Fibroblast of mammary gland (primary cell): ENCODE measurements at regions not wholly inside any gene's neighbourhood (a gene's known extent, or its start where the extent isn't known, plus 50 kb on each side); places are given as distances from the start of the nearest gene placed in this dataset.

Source experiments
- DNase-seq: peaks from one replicate; pipeline ENCODE4 v3.0.0-alpha.2; 2010; ENCODE audit warnings: low read depth
- H3K4me3 ChIP-seq: 2 replicates; pipeline ENCODE4 v1.5.1; 2011; ENCODE audit warnings: low read depth, mild to moderate bottlenecking, low read length, moderate library complexity; ENCODE audit not compliant: control insufficient read depth
- CTCF ChIP-seq: conservative IDR thresholded peaks from 2 replicates; pipeline ENCODE4 v1.5.1; 2011; ENCODE audit warnings: low read depth, low read length, inconsistent platforms; ENCODE audit not compliant: control insufficient read depth, insufficient read depth

- TF ChIP-seq CTCF, result no peak
- no peak for DNase-seq
- H3K4me3 ChIP-seq, result no peak overlapping the region
These were observed 126.4 kb upstream of the MAFB start for GRCh38 chr20:40815156-40816038.

GRCh38 chr20:40816039-40816352 lies 127.0 kb upstream of the MAFB start:
- no peak for TF ChIP-seq CTCF
- H3K4me3 ChIP-seq, result no peak overlapping the region
- DNase-seq, result no peak

- H3K4me3 ChIP-seq, result no peak overlapping the region
- no peak for DNase-seq
- TF ChIP-seq CTCF, result no peak
These were observed 132.4 kb upstream of the MAFB start for GRCh38 chr20:40821429-40821828.

- no peak for TF ChIP-seq CTCF
- no peak overlapping the region for H3K4me3 ChIP-seq
- no peak for DNase-seq
These were observed 137.7 kb upstream of the MAFB start for GRCh38 chr20:40826699-40827098.

DNA sequence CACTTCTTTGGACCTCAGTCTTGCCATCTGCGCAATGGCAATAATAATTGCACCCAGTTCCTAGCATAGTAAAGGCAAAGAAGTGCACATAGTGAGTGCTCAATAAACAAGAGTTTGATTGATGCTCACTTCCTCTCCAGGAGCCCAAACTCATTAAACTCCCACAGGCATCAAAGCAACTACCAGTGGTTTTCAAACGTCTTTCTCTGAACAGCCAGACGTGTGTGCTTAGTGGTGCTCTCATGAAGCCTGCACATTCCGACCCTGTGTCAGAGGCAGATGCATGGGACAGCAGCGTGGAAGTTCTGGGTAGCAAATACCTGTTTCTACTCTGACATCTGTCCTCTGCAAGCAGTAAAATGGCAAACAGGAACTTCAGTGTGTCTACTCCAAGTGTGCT lies 146.3 kb upstream of the MAFB start:
- DNase-seq, result no peak
- TF ChIP-seq CTCF, result no peak
- H3K4me3 ChIP-seq, result no peak overlapping the region

DNA sequence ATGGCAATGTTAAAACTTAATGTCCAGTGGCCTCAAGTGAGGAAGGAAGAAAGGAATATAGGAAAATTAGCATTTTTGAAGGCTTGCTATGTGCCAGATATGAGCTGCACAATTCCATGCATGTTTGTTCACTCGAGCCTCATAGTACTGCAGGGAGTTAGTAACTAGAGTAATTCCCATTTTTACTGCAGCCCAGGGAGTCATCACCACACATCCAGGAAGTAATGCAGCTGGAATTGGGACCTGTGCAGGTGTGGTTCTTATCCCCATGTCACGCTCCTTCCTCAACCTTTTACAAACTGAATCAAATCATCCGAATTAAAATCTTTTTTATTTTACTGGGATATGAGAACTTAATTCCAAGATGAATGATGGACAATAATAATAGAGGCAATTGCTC lies 149.5 kb upstream of the MAFB start:
- no peak overlapping the region for H3K4me3 ChIP-seq
- no peak for TF ChIP-seq CTCF
- DNase-seq, result no peak
